ENCODE measurements at regions not wholly inside any gene's neighbourhood (a gene's known extent, or its start where the extent isn't known, plus 50 kb on each side); places are given as distances from the start of the nearest gene placed in this dataset.

DNA sequence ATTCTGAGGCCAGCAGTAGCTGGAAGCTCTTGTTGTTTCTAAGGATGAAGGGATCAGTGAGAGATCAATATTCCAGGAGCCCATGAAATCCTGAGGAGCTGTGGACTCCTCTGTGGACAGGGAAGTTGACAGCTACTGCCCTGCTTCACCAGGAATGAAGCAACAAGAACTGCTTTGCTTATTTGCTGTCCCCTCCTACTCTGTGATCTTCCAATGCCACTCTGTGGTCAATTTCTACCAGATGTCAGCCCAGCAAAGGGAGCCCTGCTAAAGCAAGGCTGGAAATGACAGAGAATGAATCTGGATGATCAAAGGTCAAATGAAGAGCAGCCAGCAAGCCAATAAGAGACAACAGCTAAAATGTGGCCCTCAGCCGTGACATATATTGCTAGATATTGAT, 227.5 kb upstream of the CHRM2 start:
- WGBS, 2 donors, result 77 to 88% methylated on average over 1 of the region's 1 CpG
- Histone ChIP-seq H3K4me3 (no peak overlapping the region), H3K27me3 (no peaks in the 10 kb centered on the region), H3K36me3 (no peaks in the 10 kb centered on the region), H3K27ac (no peak overlapping the region), H3K9me3 (peaks cover 0 to 3% (median 0%) of the 10 kb centered on the region in 11 donors), H3K4me1 (no peaks in the 10 kb centered on the region)
- intact Hi-C loops (cut with DNase I), result no loop called here
- DNase-seq, result no peak
- TF ChIP-seq CTCF (IDR thresholded peaks at IDR 0.05), result no peak
- ATAC-seq, result no peak

DNA sequence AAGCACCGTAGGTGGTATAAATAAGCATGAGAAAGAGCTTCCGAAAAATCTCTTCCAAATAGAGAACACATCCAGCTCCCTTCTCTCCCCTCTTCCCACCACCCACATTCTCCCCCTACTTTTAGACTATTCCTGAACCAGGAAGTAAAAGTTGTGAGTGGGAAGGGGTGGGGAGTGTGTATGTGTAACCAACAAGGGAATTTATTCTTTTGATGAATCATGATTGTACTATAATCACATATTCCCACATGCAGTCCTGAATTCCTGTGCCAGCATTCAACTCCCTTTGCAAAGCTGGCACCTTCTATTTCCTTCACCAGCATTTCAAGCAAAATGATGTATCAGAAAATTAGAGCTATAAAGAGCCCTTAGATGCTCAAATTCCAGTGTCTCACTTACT, 230.6 kb upstream of the CHRM2 start:
- intact Hi-C loops (cut with DNase I), result no loop called here
- Histone ChIP-seq H3K27ac (no peak overlapping the region), H3K9me3 (peaks cover 0 to 3% (median 0%) of the 10 kb centered on the region in 11 donors), H3K4me1 (no peaks in the 10 kb centered on the region), H3K36me3 (no peaks in the 10 kb centered on the region), H3K27me3 (no peaks in the 10 kb centered on the region), H3K4me3 (no peak overlapping the region)
- ATAC-seq, result no peak
- no peak for DNase-seq
- 86 to 91% methylated on average over 2 of the region's 2 CpGs for WGBS, 2 donors
- TF ChIP-seq CTCF (IDR thresholded peaks at IDR 0.05), result no peak

- ATAC-seq, result no peak
- WGBS, 2 donors, result 71 to 75% methylated on average over 3 of the region's 3 CpGs
- no peaks in the 10 kb centered on the region for H3K27me3 ChIP-seq
Observed at GRCh38 chr7:136635751-136636150, 232.7 kb upstream of the CHRM2 start.

DNA sequence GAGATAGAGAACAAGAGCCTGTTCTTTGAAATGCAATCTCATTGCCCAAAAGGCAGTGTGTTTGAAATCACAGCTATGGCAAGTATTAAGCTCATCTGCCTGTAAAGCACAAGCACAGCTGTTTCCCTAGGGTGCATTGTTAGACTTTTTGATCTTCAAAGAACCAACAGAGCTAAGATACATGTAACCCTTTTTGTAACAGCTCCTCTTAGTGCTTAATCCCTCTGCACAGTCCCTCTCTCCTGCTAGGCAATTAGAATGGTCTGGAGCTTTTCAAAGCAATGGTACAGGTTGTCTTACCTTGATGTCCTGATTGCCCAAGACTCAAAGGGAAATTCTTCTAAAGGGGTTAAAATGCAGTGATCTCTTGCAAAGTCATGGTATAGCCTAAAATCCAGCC, 249.6 kb upstream of the CHRM2 start:
- ATAC-seq, result no peak
- H3K36me3 ChIP-seq, result no peaks in the 10 kb centered on the region
- no peak overlapping the region for H3K27ac ChIP-seq
- intact Hi-C loops (cut with DNase I), result no loop called here
- peaks cover 0 to 16% (median 0%) of the 10 kb centered on the region in 11 donors for H3K9me3 ChIP-seq
- H3K27me3 ChIP-seq, result no peaks in the 10 kb centered on the region
- DNase-seq, result no peak
- no peaks in the 10 kb centered on the region for H3K4me1 ChIP-seq
- no peak for TF ChIP-seq CTCF (IDR thresholded peaks at IDR 0.05)
- H3K4me3 ChIP-seq, result no peak overlapping the region

More at GRCh38 chr7:136635751-136636150, 232.7 kb upstream of the CHRM2 start:
- Histone ChIP-seq H3K27ac (no peak overlapping the region), H3K36me3 (no peaks in the 10 kb centered on the region), H3K4me1 (no peaks in the 10 kb centered on the region), H3K9me3 (peaks cover 0 to 6% (median 0%) of the 10 kb centered on the region in 11 donors), H3K4me3 (no peak overlapping the region)
- intact Hi-C loops (cut with DNase I), result no loop called here
- TF ChIP-seq CTCF (IDR thresholded peaks at IDR 0.05), result no peak
- DNase-seq, result no peak

GRCh38 chr7:136617176-136617575, 251.3 kb upstream of the CHRM2 start:
- H3K27me3 ChIP-seq, result no peaks in the 10 kb centered on the region
- H3K4me1 ChIP-seq, result no peaks in the 10 kb centered on the region
- 65 to 83% methylated on average over 2 of the region's 2 CpGs for WGBS, 2 donors
- TF ChIP-seq CTCF (IDR thresholded peaks at IDR 0.05), result no peak
- no peak for ATAC-seq
- H3K9me3 ChIP-seq, result peaks cover 0 to 13% (median 0%) of the 10 kb centered on the region in 11 donors
- intact Hi-C loops (cut with DNase I), result no loop called here
- DNase-seq, result no peak
- H3K36me3 ChIP-seq, result no peaks in the 10 kb centered on the region
- H3K4me3 ChIP-seq, result no peak overlapping the region
- no peak overlapping the region for H3K27ac ChIP-seq
